ENCODE measurements at regions not wholly inside any gene's neighbourhood (a gene's known extent, or its start where the extent isn't known, plus 50 kb on each side); places are given as distances from the start of the nearest gene placed in this dataset.

DNA sequence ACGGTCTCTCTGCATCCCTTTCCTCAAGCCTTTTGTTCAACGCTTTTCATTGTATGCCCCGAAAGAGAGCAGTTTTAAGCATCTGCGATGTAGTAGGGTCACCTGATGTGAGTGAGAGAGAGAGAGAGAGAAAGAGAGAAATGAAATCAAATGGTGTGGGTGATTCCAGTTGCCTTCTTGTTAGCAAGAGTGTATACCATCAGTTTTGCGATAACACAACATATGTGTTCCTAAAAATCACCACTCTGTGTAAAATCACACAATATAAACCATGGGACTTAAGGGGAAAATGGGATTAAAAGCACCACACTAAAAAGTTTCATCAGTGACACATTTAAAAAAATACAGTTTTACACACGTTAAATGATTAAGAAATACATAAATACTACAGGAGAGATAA lies 1102.7 kb upstream of the EEF2KMT start:
- TF ChIP-seq ZSCAN30 (tag by site-specific recombination; IDR thresholded peaks at IDR 0.05) (no peak), ZNF544 (tag by site-specific recombination; IDR thresholded peaks at IDR 0.05) (no peak), MEIS1 (CRISPR knock-in tag; IDR thresholded peaks at IDR 0.05; ENCODE audit: borderline replicate concordance) (no peak), ZNF701 (tag by site-specific recombination; IDR thresholded peaks at IDR 0.05) (no peak), ZNF785 (tag by site-specific recombination; IDR thresholded peaks at IDR 0.05) (no peak), ZBTB8A (tag by site-specific recombination; IDR thresholded peaks at IDR 0.05) (no peak), ZSCAN16 (tag by site-specific recombination; IDR thresholded peaks at IDR 0.05) (no peak), ZNF335 (tag by site-specific recombination; conservative IDR thresholded peaks at IDR 0.05) (no peak), YY1 (tag by site-specific recombination; IDR thresholded peaks at IDR 0.05) (no peak), ZNF529 (tag by site-specific recombination; IDR thresholded peaks at IDR 0.05; ENCODE audit: insufficient replicate concordance) (no peak), ZNF501 (tag by site-specific recombination; IDR thresholded peaks at IDR 0.05) (no peak)
- TF ChIP-seq, protein P1, sequence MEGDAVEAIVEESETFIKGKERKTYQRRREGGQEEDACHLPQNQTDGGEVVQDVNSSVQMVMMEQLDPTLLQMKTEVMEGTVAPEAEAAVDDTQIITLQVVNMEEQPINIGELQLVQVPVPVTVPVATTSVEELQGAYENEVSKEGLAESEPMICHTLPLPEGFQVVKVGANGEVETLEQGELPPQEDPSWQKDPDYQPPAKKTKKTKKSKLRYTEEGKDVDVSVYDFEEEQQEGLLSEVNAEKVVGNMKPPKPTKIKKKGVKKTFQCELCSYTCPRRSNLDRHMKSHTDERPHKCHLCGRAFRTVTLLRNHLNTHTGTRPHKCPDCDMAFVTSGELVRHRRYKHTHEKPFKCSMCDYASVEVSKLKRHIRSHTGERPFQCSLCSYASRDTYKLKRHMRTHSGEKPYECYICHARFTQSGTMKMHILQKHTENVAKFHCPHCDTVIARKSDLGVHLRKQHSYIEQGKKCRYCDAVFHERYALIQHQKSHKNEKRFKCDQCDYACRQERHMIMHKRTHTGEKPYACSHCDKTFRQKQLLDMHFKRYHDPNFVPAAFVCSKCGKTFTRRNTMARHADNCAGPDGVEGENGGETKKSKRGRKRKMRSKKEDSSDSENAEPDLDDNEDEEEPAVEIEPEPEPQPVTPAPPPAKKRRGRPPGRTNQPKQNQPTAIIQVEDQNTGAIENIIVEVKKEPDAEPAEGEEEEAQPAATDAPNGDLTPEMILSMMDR (tag by site-specific recombination; IDR thresholded peaks at IDR 0.05): no peak
- TF ChIP-seq, protein P2, sequence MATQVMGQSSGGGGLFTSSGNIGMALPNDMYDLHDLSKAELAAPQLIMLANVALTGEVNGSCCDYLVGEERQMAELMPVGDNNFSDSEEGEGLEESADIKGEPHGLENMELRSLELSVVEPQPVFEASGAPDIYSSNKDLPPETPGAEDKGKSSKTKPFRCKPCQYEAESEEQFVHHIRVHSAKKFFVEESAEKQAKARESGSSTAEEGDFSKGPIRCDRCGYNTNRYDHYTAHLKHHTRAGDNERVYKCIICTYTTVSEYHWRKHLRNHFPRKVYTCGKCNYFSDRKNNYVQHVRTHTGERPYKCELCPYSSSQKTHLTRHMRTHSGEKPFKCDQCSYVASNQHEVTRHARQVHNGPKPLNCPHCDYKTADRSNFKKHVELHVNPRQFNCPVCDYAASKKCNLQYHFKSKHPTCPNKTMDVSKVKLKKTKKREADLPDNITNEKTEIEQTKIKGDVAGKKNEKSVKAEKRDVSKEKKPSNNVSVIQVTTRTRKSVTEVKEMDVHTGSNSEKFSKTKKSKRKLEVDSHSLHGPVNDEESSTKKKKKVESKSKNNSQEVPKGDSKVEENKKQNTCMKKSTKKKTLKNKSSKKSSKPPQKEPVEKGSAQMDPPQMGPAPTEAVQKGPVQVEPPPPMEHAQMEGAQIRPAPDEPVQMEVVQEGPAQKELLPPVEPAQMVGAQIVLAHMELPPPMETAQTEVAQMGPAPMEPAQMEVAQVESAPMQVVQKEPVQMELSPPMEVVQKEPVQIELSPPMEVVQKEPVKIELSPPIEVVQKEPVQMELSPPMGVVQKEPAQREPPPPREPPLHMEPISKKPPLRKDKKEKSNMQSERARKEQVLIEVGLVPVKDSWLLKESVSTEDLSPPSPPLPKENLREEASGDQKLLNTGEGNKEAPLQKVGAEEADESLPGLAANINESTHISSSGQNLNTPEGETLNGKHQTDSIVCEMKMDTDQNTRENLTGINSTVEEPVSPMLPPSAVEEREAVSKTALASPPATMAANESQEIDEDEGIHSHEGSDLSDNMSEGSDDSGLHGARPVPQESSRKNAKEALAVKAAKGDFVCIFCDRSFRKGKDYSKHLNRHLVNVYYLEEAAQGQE (tag by site-specific recombination; IDR thresholded peaks at IDR 0.05): no peak
- TF ChIP-seq, protein P3, sequence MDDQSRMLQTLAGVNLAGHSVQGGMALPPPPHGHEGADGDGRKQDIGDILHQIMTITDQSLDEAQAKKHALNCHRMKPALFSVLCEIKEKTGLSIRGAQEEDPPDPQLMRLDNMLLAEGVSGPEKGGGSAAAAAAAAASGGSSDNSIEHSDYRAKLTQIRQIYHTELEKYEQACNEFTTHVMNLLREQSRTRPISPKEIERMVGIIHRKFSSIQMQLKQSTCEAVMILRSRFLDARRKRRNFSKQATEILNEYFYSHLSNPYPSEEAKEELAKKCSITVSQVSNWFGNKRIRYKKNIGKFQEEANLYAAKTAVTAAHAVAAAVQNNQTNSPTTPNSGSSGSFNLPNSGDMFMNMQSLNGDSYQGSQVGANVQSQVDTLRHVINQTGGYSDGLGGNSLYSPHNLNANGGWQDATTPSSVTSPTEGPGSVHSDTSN (CRISPR knock-in tag; IDR thresholded peaks at IDR 0.05): no peak

Data from HEK293 (cell line).